Stimulated activated CD4-positive, alpha-beta T cell treated with anti-CD3 and anti-CD28 coated beads, Interleukin-12 subunit alpha, Interleukin-12 subunit beta, amount 100 ng/mL, for 4 hours (primary cell): ENCODE measurements at regions not wholly inside any gene's neighbourhood (a gene's known extent, or its start where the extent isn't known, plus 50 kb on each side); places are given as distances from the start of the nearest gene placed in this dataset.
"Not testable (repeated sequence)": the region's sequence is repeated elsewhere in the genome, so short reads cannot be mapped to it uniquely, and the experiment has no call there.

Experiments
- DNase-seq: peaks from one replicate; pipeline ENCODE4 v3.0.0-alpha.2; 2020

DNA sequence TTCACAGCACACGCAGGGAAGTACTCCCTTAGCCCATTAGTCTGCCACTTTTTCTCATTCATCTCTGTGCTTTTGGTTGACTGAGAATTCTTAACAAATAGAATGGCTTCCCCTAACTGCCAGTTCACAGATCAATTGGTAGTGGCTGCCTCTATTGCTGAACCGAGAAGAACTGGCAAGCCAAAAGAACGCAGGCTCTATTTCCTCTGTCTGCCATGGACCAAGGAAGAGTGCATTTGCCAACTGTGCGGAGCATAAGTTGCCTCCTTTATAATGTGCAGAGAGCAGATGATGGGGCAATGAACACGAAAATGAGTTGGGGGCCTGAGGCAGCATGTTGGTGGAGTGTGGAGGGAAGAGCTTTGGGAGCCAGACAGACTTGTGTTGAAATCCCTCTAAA is 483.1 kb upstream of the CAMK1G start:
- DNase-seq = no peak

DNA sequence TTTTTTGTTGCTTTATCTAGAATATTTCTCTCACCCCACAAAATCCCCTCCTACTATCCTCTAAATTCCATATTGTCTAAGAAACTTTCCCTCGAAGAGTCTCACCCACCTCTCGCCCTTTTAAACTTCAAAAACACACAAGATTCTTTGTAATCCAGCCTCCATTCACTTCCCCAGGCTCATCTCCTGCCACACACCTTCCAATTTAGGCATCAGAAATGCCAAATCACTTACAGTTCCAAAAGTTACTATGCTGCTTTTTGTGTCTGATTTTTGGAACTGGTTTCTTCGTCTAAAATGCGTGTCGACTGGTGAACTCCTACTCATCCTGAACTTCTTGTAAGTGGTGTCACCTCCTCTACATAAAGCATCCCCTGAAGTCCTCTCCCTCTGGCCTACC is 482.4 kb upstream of the CAMK1G start:
- no peak for DNase-seq

DNA sequence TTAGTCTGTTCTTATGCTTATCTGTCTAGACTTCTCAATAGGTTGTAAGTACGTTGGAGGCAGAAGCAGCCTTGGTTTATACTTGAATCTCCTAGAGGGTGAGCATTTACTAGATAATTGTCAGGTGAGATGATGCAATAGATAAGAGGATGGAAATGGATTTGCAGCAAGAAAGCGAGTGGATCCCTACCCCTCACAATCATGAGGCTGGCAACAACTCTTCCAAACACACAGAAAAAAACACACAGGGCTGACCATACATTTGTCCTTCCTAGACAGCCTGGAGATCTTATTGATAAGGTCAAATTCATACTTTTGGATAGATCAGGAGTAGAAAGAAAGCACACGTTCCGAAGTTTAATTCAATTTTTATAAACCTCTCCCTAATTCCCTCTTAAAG is 481.4 kb upstream of the CAMK1G start:
- DNase-seq = no peak

DNA sequence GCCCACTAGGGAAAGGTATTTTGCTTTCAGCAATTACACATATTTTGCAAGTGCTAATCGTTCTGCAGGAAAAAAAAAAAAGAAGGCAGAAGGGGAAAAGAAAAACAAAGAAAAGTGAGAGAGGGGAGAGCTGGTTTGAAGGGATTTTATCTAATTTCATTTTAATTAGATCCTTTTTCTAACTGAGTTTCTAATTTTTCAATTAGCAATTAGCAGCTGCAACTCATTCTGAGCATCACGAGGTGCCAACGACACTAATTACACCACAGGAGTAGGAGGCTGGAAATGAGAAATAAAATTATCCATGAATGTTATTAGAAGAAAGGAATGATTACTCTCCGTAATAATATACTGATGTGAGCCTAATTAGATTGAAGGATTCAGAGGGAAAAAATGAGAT is 481.0 kb upstream of the CAMK1G start:
- no peak for DNase-seq

DNA sequence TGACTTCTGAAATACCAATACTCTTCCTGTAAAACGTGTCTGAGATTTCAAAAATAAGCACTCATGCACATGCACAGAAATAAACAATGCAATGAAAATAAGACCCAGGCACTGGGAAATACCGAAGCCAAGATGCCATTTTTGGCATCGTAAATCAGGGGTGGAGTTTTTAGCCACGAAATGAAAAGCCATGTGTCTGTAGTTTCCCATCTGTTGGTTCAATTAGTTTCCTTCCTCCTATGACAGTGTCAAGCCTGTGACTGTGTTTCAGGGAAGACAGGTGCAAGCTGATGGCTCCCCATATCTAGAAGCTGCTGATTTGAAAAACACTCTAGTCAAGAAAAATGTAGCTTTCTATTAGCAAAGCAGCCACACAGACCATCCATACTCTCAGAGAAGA is 480.4 kb upstream of the CAMK1G start:
- DNase-seq = no peak

DNA sequence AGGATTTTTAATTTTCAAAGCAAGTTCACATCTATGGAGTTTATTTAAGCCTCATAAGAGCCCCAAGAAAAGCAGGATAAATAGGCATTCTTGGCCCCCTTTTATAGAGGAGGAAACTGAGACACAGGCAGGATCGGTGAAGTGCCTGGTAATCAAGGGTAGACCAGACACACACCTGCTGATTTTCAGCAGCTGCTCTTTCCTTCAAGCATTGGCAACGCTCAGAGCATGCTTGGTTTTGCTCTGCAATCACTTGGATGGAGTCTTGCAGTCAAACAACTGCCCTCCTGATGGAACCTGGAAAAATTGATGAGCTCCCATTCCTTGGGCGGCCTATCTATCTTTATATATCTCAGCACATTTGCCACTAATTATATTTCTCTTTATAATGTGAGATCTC is 478.9 kb upstream of the CAMK1G start:
- no peak for DNase-seq

DNA sequence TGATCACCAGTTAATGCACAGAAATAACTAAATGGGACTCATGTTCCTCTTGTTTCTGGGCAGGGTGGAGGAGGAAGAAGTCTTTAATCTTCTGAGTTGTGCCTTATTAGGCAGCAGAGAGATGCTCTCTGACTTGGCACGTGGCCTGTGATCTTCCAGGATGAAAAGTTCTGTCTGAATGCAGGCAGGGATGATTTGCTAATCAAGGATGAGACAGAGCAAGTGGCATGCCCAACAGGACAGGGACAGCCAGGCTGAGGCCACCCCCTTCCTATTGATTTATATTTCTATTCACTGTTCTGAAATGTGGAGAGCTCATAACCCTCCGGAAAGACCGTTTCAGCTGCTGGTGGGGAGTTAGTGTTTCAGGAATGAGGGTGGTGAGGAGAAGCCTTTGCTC is 477.8 kb upstream of the CAMK1G start:
- no peak for DNase-seq

DNA sequence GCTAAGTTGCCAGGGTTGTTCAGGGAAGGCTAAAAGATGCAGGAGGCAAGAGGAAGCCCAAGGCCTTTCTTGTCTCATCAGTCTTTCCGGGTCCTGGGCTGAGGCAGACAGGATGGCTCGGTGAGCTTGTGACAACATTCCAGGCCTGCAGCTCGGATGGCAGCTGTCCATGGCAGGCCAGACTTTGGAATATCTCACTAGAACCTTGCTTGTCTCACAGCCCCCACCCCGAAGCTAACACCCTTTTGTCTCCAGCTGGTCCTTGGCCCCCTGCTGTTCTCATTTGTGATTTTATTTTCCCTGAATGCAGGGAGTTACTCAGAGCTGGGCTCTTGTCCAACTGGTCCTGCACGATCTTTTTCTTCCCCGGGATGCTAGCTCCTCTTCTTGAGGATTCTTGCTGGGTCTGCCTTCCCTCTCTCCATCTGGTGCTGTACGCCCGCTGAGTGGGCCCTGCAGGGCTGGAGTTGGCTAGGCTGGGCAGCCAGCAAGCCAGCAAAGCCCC is 477.2 kb upstream of the CAMK1G start:
- DNase-seq = no peak

DNA sequence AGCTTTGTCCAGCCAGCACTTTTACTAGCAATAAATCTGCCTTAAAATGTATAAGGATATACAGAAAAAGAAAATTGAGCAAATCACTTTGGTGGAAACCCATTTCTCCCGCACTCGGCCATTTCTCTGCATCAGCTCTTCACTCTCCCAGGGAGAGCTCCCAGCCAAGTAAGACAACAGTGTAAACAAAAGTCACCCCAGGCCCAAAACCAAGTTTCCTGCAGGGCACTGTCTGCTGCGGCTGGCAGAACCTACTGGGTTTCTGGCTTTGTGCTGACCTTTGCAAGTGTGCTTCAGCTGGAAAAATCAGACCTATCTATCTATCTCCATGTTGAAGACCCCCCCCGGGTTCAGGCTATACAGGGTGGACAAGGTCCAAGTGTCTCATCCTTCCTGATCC is 476.7 kb upstream of the CAMK1G start:
- no peak for DNase-seq

DNA sequence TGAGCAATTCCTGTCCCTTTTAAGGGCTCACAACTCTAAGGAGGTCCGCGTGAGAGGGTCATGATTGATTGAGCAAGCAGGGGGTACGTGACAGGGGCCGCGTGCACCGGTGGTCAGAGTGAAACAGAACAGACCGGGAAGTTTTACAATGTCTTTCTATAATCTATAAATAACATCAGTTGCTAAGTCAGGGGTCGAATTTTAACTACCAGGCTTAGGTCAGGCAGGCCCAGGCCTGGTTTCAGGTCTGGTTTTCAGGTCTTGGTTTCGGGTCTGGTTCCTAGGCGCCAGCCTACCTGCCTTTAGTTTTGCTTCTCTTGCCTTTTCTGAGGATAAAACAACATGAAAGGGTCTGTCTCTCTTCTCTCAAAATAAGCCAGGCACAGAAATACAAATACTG is 476.0 kb upstream of the CAMK1G start:
- no peak for DNase-seq

DNA sequence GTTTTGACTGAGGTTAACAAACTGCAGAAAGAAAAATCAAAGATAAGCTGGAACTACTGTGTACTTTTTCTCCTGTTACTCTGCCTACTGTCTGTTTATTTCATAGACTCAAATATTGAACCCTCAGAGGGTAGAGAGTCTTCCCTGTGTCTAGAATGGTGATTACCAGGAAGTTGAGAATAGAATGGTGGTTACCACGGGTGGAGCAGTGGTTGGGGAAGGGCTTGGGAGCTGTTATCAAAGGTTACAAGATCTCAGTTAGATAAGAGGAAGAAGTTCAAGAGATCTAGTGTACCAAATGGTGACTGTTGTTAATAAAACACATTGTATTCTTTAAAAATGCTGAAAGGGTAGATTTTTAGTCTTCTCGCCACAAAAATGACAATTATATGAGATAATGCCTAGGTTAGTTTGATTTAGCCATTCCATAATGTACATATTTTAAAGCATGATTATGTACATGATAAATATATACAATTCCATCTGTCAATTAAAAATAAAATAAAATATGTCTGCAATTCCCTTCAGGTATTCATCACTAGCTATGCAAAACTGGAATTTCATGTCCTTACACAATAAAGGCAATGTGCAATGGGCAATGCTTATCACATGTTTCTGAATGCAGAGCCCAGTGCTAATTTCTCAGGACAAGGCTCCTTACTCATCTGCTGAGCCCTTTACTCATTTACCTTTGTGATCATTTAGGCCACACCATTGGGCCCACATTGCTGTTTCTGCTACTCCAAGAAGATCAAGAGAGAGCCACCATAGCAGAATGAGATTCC is 474.3 kb upstream of the CAMK1G start:
- DNase-seq = no peak

DNA sequence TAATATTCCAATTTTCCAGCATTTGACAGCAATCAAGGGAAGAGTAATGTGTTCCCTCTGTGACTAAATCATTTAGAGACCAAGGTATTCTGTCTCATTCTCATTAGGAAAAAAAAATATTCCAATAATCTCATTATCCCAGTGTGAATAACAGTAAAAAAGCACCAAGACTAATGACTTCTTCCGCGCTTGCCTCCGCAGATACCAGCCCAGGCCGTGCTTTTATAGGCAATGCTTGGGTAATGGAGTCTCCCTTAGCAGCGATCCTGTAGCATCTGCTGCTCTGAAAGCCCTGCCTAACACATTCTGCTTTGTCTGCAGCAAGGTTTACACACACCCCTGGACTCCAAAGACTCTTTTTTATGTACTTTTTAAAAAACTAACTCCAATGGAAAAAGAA is 470.0 kb upstream of the CAMK1G start:
- DNase-seq = no peak

DNA sequence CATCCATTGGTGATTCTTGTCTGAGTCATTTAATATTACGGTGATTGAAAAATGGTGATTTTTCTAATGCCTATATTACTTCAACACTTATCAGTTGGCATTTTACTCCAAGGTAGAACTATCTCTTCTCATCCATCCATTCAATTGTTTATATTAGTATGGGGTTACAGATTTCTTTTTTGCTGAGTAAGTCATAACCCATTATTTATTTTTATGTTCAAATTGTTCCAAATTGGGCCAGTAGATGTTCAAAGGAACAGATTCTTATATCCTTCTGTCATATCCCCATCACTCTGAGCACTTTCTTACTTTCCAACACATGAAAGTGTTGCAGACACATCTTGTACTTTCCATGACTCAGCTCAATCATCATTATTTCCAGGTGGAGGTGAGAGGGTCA is 466.8 kb upstream of the CAMK1G start:
- DNase-seq = no peak

DNA sequence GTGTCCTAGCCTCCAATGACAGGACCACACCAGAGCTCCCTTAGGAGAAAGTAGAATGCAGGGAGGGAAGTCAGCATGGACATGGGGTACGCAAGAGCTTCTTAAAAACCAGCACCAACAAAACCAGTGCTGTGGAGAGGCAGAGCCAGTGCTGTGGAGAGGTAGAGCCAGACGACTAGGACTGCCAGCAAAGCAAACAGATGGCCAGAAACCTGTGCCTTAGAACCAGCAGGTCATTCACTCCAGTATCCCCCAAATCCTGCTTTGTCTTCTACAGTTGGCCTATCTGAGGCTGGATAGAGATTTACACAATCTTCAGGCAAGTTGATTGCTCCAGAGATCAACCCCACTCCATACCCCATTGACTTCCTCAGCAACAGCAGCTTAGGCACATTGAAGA is 459.9 kb upstream of the CAMK1G start:
- DNase-seq = no peak

DNA sequence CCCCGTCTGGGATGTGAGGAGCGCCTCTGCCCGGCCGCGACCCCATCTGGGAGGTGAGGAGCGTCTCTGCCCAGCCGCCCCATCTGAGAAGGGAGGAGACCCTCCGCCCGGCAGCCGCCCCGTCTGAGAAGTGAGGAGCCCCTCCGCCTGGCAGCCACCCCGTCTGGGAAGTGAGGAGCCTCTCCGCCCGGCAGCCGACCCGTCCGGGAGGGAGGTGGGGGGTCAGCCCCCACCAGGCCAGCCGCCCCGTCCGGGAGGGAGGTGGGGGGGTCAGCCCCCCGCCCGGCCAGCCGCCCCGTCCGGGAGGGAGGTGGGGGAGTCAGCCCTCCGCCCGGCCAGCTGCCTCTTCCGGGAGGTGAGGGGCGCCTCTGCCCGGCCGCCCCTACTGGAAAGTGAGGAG is 454.4 kb upstream of the CAMK1G start:
- not testable (repeated sequence) for DNase-seq

DNA sequence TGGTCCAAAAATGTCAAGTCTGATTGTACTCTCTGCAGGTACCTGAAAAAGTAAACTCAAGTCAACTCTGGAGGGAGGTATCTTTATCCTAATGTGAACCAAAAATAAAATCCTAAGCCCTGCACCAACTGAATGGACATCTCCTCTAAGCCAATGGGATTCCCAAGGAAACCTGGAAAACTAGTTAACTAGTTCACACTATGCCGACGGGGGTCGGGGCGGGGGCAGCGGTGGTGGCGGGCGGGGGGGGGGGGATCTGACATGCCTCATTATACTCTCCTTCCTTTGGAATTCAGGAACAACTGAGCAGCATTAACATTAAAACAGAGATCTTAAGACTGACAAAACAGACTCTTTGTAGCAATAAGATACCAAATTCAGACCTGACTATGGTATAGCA is 452.6 kb upstream of the CAMK1G start:
- no peak for DNase-seq

DNA sequence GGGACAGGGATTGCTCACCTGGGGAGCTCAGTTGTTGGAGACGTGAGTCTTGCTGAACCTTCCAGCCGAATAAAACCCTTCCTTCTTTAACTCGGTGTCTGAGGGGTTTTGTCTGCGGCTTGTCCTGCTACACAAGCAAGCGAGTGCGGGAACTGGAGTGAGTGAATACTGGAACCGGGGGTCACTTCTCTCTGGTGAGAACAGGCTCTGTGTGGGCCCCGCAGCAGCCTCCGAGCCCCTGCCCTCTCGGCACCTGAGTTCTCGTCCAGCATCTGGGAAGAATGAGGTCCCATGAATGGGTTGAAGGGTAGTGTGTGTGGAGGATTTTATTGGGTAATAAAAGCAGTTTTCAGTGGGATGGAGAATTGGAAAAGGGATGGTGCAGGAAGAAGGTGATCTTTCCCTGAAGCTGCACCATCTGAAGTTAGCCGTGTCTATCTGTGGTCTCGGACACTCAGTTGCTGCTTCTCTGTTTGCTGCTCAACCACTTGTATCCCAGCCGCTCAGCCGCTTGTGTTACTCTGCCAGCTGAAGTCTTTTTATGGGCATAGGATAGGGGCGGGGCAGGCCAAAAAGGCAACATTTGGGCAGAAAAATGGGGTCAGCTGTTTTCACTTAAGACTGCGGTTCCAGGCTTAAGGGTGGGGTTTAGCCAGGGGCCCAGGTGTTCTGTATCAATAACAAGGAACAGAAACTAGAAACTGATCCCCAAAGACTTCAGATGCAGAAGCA is 450.6 kb upstream of the CAMK1G start:
- DNase-seq = no peak

DNA sequence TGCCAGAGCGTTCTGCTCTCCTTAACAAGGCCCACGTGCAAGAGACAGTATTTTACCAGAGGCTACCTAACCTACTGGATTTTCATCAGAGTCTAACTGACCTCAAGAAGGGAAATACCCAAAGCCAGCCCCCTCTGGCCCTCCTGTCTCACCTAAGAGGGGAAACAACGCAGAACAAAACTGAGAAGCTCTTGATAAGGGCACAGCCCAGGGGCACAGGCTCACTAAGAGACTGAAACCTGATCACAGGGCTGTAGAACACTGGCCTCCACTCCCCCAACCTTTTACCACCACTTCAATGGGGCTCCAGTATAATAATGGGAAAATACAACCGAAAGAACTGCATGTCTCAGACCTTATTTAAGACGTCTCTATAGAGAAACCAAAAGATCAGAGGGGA is 449.5 kb upstream of the CAMK1G start:
- no peak for DNase-seq

DNA sequence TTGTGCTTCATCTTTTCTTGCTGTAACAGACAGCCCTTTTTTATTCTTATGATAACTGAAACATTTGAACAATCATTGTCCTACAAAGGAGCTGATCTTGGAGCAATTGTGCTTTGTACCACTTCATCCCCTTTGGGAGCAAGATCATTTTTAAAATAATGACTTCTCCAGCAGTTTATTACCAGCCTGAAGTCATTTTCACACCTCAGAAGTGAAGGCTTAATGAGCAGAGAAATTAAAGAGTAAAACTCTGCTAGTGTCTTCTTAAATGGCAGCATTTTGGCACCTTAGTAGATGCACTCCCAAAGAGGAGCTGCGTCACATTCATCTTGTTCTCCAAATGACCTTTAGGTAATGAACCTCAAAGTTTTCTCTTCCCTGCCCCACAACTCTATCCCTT is 439.6 kb upstream of the CAMK1G start:
- no peak for DNase-seq

DNA sequence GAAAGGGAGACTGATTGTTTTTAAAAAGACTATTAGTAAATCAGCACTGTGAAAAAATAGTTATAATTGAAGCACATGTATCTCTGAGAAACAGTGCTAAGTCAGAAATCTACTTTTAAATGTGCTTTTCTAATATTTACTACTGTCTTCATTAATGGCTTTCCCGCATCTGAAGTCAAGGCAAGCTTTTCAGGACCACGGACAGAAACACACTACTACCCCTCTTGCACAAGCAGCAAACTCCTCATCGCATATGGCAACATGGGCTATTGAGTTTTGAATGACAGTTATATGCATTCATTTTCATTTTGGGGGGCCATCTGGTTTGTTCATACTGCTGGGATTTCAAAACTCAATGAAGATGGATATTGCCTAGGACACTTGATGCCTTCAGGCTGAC is 433.4 kb upstream of the CAMK1G start:
- no peak for DNase-seq

DNA sequence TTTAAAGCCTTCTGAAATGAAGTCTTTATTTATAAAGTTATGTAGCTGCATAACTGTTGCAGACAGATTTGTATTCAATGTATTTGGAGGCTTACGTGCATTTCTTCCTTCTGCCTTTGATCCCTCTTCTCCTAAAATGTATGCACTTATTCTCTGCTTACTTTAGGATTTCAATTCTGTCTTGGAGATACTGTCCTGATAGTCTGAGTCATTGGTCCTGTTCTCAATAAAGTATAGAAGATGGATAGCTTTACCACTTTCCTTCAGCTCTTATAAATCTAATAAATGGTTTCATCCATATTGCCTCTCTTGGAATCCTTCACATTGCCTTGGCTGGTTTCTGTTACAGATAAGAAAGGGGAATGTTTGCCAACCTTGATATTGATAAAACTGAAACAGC is 430.1 kb upstream of the CAMK1G start:
- no peak for DNase-seq

DNA sequence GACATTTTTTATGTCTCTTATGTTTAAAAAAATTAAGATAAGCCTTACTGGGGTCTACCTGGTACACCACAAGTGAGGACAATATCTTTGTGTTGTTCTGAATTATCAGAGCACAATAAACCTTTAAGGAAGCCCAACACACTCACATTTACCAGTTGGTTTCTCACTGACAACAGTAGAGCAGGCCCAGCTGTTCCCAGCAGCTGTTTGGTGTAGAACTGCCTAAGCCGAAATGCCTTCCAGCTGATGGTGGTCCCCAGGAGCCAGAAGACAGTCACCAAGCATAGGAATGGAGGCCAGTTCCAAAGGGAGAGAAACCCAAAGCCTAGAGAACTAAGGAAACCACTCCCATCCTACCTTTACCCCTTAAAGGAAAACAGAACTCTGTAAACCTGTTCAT is 428.6 kb upstream of the CAMK1G start:
- DNase-seq = no peak

DNA sequence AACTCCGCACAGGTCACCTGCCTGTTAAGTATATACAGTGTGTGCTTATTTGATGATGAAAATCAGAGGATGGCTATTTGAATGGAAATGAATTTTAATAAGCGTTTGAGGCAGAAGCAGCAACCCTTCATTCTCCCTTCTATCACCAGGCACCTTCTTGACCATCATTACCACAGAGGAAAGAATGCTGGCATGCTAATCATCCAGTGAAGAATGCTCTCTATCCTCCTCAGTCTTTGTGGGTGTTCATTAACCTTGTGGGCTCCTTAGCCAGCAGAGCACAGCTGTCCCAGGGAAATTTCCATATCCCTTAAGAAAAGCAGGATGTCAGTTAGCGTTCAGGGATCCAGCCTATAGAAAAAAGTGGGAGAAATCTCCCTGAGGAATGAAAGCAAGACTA is 428.0 kb upstream of the CAMK1G start:
- no peak for DNase-seq

DNA sequence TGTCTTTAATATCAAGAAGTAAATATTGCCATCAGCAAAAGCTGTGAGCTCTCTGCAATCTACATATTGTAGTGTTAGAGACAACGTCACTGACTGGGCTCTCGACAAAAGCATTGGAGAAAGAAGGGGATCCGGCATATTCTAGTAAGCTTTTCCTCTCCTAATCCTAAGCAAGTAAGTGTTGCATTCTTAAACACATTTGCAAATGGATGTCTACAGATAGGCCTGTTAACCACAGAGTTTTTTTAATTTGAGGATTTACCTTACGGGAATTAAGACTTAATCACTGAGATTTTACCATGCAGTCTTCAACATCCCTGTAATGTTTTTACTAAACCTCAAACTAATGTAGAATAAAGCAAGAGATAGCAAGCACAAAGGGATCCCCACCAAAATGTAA is 426.5 kb upstream of the CAMK1G start:
- DNase-seq = no peak
